Ramos (cell line): ENCODE measurements at regions not wholly inside any gene's neighbourhood (a gene's known extent, or its start where the extent isn't known, plus 50 kb on each side); places are given as distances from the start of the nearest gene placed in this dataset.

ENCODE experiments used
- in situ Hi-C: fragments of 300-500 bp; cut with MboI; formaldehyde crosslinking; loops from one replicate; pipeline ENCODE4 v1.14.3; 2022; ENCODE audit warnings: low sequenced_read_pairs; ENCODE audit not compliant: unreplicated experiment

- in situ Hi-C loops, result no loop called here
These were observed 607.8 kb downstream of the BNC2 start for GRCh38 chr9:16262477-16263261.

- in situ Hi-C loops, result no loop called here
These were observed 604.8 kb downstream of the BNC2 start for GRCh38 chr9:16265688-16266087.

- in situ Hi-C loops, result no loop called here
These were observed 603.7 kb downstream of the BNC2 start for GRCh38 chr9:16266648-16267276.

GRCh38 chr9:16267281-16268066, 603.0 kb downstream of the BNC2 start:
- in situ Hi-C loops, result no loop called here

- in situ Hi-C loops, result no loop called here
These were observed 602.2 kb downstream of the BNC2 start for GRCh38 chr9:16268067-16268881.

GRCh38 chr9:16271967-16272366, 598.5 kb downstream of the BNC2 start:
- in situ Hi-C loops, result no loop called here

GRCh38 chr9:16272776-16273175, 597.7 kb downstream of the BNC2 start:
- in situ Hi-C loops, result no loop called here

GRCh38 chr9:16275795-16276624, 594.5 kb downstream of the BNC2 start:
- in situ Hi-C loops, result no loop called here

- in situ Hi-C loops, result no loop called here
These were observed 593.6 kb downstream of the BNC2 start for GRCh38 chr9:16276866-16277265.

- in situ Hi-C loops, result no loop called here
These were observed 593.0 kb downstream of the BNC2 start for GRCh38 chr9:16277471-16277960.

- in situ Hi-C loops, result no loop called here
These were observed 592.0 kb downstream of the BNC2 start for GRCh38 chr9:16278326-16278999.

- in situ Hi-C loops, result no loop called here
These were observed 588.8 kb downstream of the BNC2 start for GRCh38 chr9:16281707-16282106.

- in situ Hi-C loops, result no loop called here
These were observed 588.3 kb downstream of the BNC2 start for GRCh38 chr9:16282216-16282615.

GRCh38 chr9:16282718-16283117, 587.8 kb downstream of the BNC2 start:
- in situ Hi-C loops, result no loop called here

- in situ Hi-C loops, result no loop called here
These were observed 584.3 kb downstream of the BNC2 start for GRCh38 chr9:16286160-16286559.

- in situ Hi-C loops, result no loop called here
These were observed 580.8 kb downstream of the BNC2 start for GRCh38 chr9:16289639-16290038.

- in situ Hi-C loops, result no loop called here
These were observed 580.3 kb downstream of the BNC2 start for GRCh38 chr9:16290169-16290568.

- in situ Hi-C loops, result no loop called here
These were observed 578.5 kb downstream of the BNC2 start for GRCh38 chr9:16291921-16292320.

- in situ Hi-C loops, result no loop called here
These were observed 576.9 kb downstream of the BNC2 start for GRCh38 chr9:16293610-16294009.
